KBM-7 (cell line): ENCODE measurements at regions not wholly inside any gene's neighbourhood (a gene's known extent, or its start where the extent isn't known, plus 50 kb on each side); places are given as distances from the start of the nearest gene placed in this dataset.

Experiments used
- DNase-seq: peaks from one replicate; pipeline ENCODE4 v3.0.0-alpha.2; 2015
- in situ Hi-C: fragments of 300-500 bp; cut with MboI; formaldehyde crosslinking; loops from 2 replicates; pipeline ENCODE4 v1.14.3; 2020; ENCODE audit warnings: low sequenced_read_pairs, low pct_unique_long_range_greater_than_20kb, mixed read lengths

- no peak for DNase-seq
- in situ Hi-C loops = no loop called here
These were observed 235.6 kb upstream of the HS6ST1 start for GRCh38 chr2:128554151-128554769.

GRCh38 chr2:128555433-128555832 is 236.8 kb upstream of the HS6ST1 start:
- DNase-seq = no peak
- in situ Hi-C loops = no loop called here

- no peak for DNase-seq
- in situ Hi-C loops = no loop called here
These were observed 237.4 kb upstream of the HS6ST1 start for GRCh38 chr2:128556089-128556488.

- DNase-seq = no peak
- in situ Hi-C loops = no loop called here
These were observed 238.0 kb upstream of the HS6ST1 start for GRCh38 chr2:128556633-128557032.

- in situ Hi-C loops = no loop called here
- DNase-seq = no peak
These were observed 238.4 kb upstream of the HS6ST1 start for GRCh38 chr2:128557069-128557468.

- in situ Hi-C loops = no loop called here
- DNase-seq = no peak
These were observed 239.2 kb upstream of the HS6ST1 start for GRCh38 chr2:128557831-128558241.

- in situ Hi-C loops = no loop called here
- no peak for DNase-seq
These were observed 239.8 kb upstream of the HS6ST1 start for GRCh38 chr2:128558441-128558840.

- in situ Hi-C loops = no loop called here
- DNase-seq = no peak
These were observed 240.3 kb upstream of the HS6ST1 start for GRCh38 chr2:128558895-128559532.

- no peak for DNase-seq
- in situ Hi-C loops = no loop called here
These were observed 241.2 kb upstream of the HS6ST1 start for GRCh38 chr2:128559533-128560515.

GRCh38 chr2:128560718-128561117 is 242.1 kb upstream of the HS6ST1 start:
- no peak for DNase-seq
- in situ Hi-C loops = no loop called here

- in situ Hi-C loops = no loop called here
- DNase-seq = no peak
These were observed 244.0 kb upstream of the HS6ST1 start for GRCh38 chr2:128562471-128563347.

- DNase-seq = no peak
- in situ Hi-C loops = no loop called here
These were observed 244.7 kb upstream of the HS6ST1 start for GRCh38 chr2:128563348-128563687.

GRCh38 chr2:128564131-128564530 is 245.5 kb upstream of the HS6ST1 start:
- in situ Hi-C loops = no loop called here
- DNase-seq = no peak

- in situ Hi-C loops = no loop called here
- DNase-seq = no peak
These were observed 245.9 kb upstream of the HS6ST1 start for GRCh38 chr2:128564551-128564950.

GRCh38 chr2:128565441-128565840 is 246.8 kb upstream of the HS6ST1 start:
- in situ Hi-C loops = no loop called here
- no peak for DNase-seq

- no peak for DNase-seq
- in situ Hi-C loops = no loop called here
These were observed 248.0 kb upstream of the HS6ST1 start for GRCh38 chr2:128566671-128567070.

- no peak for DNase-seq
- in situ Hi-C loops = no loop called here
These were observed 249.4 kb upstream of the HS6ST1 start for GRCh38 chr2:128568106-128568505.

GRCh38 chr2:128573116-128573515 is 254.4 kb upstream of the HS6ST1 start:
- in situ Hi-C loops = no loop called here

GRCh38 chr2:128573531-128573930 is 254.9 kb upstream of the HS6ST1 start:
- in situ Hi-C loops = no loop called here
- no peak for DNase-seq

More at GRCh38 chr2:128573116-128573515, 254.4 kb upstream of the HS6ST1 start:
- no peak for DNase-seq
